Epithelial cell of esophagus (primary cell): ENCODE measurements at regions not wholly inside any gene's neighbourhood (a gene's known extent, or its start where the extent isn't known, plus 50 kb on each side); places are given as distances from the start of the nearest gene placed in this dataset.

Source experiments
- DNase-seq: peaks from one replicate; pipeline ENCODE4 v3.0.0; 2010; ENCODE audit warnings: low read depth
- H3K4me3 ChIP-seq: 2 replicates; pipeline ENCODE4 v1.5.1; 2011; ENCODE audit warnings: mild to moderate bottlenecking, low read length, control low read depth
- CTCF ChIP-seq: IDR thresholded peaks from 2 replicates; pipeline ENCODE4 v1.5.1; 2011; ENCODE audit warnings: low read depth, mild to moderate bottlenecking, low read length, control low read depth, inconsistent platforms; ENCODE audit not compliant: insufficient read depth; ENCODE audit errors: missing control alignments

- H3K4me3 ChIP-seq = no peak overlapping the region
- DNase-seq = peak; percentile 62
- no peak for TF ChIP-seq CTCF
Measured at GRCh38 chr2:219783359-219783975, 156.0 kb downstream of the SLC4A3 start.

GRCh38 chr2:219784178-219784577, 156.7 kb downstream of the SLC4A3 start:
- DNase-seq = no peak
- TF ChIP-seq CTCF = no peak
- no peak overlapping the region for H3K4me3 ChIP-seq

- no peak for DNase-seq
- no peak overlapping the region for H3K4me3 ChIP-seq
- no peak for TF ChIP-seq CTCF
Measured at GRCh38 chr2:219789476-219789875, 162.0 kb downstream of the SLC4A3 start.

GRCh38 chr2:219792446-219792845, 165.0 kb downstream of the SLC4A3 start:
- TF ChIP-seq CTCF = no peak
- no peak for DNase-seq
- H3K4me3 ChIP-seq = no peak overlapping the region

GRCh38 chr2:219798430-219798829, 171.0 kb downstream of the SLC4A3 start:
- DNase-seq = peak; percentile 84

GRCh38 chr2:219803294-219803693, 175.9 kb downstream of the SLC4A3 start:
- peak; percentile 18 for DNase-seq
- TF ChIP-seq CTCF = no peak
- H3K4me3 ChIP-seq = no peak overlapping the region

More at GRCh38 chr2:219798430-219798829, 171.0 kb downstream of the SLC4A3 start:
- TF ChIP-seq CTCF = no peak
- no peak overlapping the region for H3K4me3 ChIP-seq

GRCh38 chr2:219810895-219811294, 183.5 kb downstream of the SLC4A3 start:
- no peak overlapping the region for H3K4me3 ChIP-seq
- no peak for TF ChIP-seq CTCF
- DNase-seq = no peak
